H1 (cell line): ENCODE measurements at regions not wholly inside any gene's neighbourhood (a gene's known extent, or its start where the extent isn't known, plus 50 kb on each side); places are given as distances from the start of the nearest gene placed in this dataset.

Experiments
- CREB1 ChIP-seq: IDR thresholded peaks from 2 replicates; pipeline ENCODE4 v1.6.1; 2012; ENCODE audit warnings: inconsistent platforms
- FOSL1 ChIP-seq: IDR thresholded peaks from 2 replicates; pipeline ENCODE4 v1.6.1; 2011; ENCODE audit warnings: mild to moderate bottlenecking, low read depth, low read length, moderate library complexity; ENCODE audit not compliant: insufficient read depth
- RNF2 ChIP-seq: fragments of 200-900, 300-1000 bp; sonication (generic); IDR thresholded peaks from 2 replicates; pipeline ENCODE4 v1.7.1; 2016; ENCODE audit warnings: borderline replicate concordance, low read depth, mild to moderate bottlenecking, antibody characterized with exemption, low read length; ENCODE audit not compliant: poor library complexity, severe bottlenecking; ENCODE audit errors: missing control alignments

DNA sequence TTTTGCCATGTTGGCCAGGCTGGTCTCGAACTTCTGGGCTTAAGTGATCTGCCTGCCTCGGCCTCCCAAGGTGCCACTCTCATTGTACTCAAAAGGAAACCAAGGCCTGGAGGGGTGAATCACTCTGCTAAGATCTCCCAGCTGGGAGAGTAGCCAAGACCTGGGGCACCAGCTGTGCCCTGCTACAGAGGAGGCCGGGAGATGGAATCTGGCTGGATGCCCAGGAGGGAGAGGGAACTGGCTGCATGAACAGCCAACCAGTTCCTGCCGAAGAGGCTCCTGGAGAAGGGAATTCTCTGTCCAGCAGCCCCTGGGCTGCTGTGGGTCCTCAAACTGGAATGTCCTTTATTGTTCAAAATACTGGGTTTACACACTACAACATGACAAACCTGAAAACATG lies 238.7 kb upstream of the CIBAR2 start (continued):
- TF ChIP-seq CREB1 (no peak), RNF2 (no peak), FOSL1 (no peak)
